Prostate gland (tissue), 2 donors: ENCODE measurements at regions not wholly inside any gene's neighbourhood (a gene's known extent, or its start where the extent isn't known, plus 50 kb on each side); places are given as distances from the start of the nearest gene placed in this dataset.

ENCODE experiments used
- DNase-seq: peaks from one replicate; pipeline ENCODE4 v3.0.0-alpha.2; 2019; ENCODE audit warnings: low spot score
- H3K27ac ChIP-seq, 2 donors: fragments of 200-600 bp; sonication (generic); 2 replicates each; pipeline ENCODE4 v1.5.1; 2017 to 2019
- H3K27me3 ChIP-seq: fragments of 200-600 bp; sonication (generic); replicated peaks from 2 replicates; pipeline ENCODE4 v1.5.1; 2019; ENCODE audit not compliant: insufficient read depth
- H3K36me3 ChIP-seq, 2 donors: fragments of 200-600 bp; sonication (generic); 1 replicate in 1 of 2; 2 replicates in 1 of 2; pipeline versions ENCODE4 v1.5.1 to v1.8.1; 2017 to 2019
- H3K4me1 ChIP-seq: fragments of 200-600 bp; sonication (generic); replicated peaks from 2 replicates; pipeline ENCODE4 v1.5.1; 2019
- H3K4me3 ChIP-seq, 2 donors: fragments of 200-600 bp; sonication (generic); 2 replicates each; pipeline ENCODE4 v1.5.1; 2017 to 2019
- H3K9me3 ChIP-seq: fragments of 200-600 bp; sonication (generic); 2 replicates; pipeline ENCODE4 v1.5.1; 2017
- POLR2A ChIP-seq: fragments of 450-650 bp; IDR thresholded peaks from one replicate; pipeline ENCODE4 v1.6.1; 2016; ENCODE audit warnings: antibody characterized with exemption, mild to moderate bottlenecking
- POLR2AphosphoS5 ChIP-seq: sonication (generic); formaldehyde crosslinking; IDR thresholded peaks from one replicate; pipeline ENCODE4 v1.6.1; 2017; ENCODE audit warnings: antibody characterized with exemption
- WGBS: methylation state at CpG from one replicate; pipeline ENCODE4 v1.1.5; 2018; 5-methylcytosine and 5-hydroxymethylcytosine counted together
- intact Hi-C: fragments of 100-400 bp; cut with DNase I; formaldehyde crosslinking; loops from one replicate; pipeline ENCODE4 v1.14.2; 2022
- TF ChIP-seq, protein P1 (sequence below), 4 experiments: fragments of 200-600 bp in 2 of 4; fragments of 450-650 bp in 2 of 4; sonication (generic) in 2 of 4; IDR thresholded peaks; 1 replicate in 3 of 4; 2 replicates in 1 of 4; pipeline ENCODE4 v1.5.1; 2016 to 2019; ENCODE audit warnings: antibody characterized with exemption in 4 of 4, mild to moderate bottlenecking in 2 of 4, moderate library complexity in 2 of 4

DNA sequence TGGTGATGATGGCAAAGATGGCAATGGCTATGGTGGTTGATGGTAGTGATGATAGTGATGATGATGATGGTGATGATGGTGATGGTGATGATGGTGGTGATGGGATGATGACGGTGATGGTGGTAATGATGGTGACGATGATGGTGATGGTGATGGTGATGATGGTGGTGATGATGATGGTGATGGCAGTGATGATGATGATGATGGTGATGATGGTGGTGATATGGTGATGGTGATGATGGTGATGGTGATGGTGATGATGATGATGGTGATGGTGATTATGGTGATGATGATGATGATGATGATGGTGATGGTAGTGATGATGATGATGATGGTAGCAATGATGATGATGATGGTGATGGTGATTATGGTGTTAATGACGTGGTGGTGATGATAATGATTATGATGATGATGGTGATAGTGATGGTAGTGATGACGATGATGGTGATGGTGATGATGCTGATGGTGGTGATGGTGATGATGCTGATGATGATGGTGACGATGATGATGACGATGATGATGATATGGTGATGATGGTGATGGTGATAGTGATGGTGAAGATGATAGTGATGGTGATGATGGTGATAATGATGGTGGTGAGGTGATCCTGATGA, 232.1 kb downstream of the BRD1 start:
- no peaks in the 10 kb centered on the region for H3K9me3 ChIP-seq
- 94% methylated on average over 6 of the region's 6 CpGs for WGBS
- H3K36me3 ChIP-seq: no peaks in the 10 kb centered on the region
- no peaks in the 10 kb centered on the region for H3K27me3 ChIP-seq
- DNase-seq: no peak
- H3K4me3 ChIP-seq: no peak overlapping the region
- no peaks in the 10 kb centered on the region for H3K4me1 ChIP-seq
- H3K27ac ChIP-seq: no peak overlapping the region
- intact Hi-C loops: no loop called here
- TF ChIP-seq POLR2A (no peak), POLR2AphosphoS5 (no peak)
- TF ChIP-seq, protein P1, sequence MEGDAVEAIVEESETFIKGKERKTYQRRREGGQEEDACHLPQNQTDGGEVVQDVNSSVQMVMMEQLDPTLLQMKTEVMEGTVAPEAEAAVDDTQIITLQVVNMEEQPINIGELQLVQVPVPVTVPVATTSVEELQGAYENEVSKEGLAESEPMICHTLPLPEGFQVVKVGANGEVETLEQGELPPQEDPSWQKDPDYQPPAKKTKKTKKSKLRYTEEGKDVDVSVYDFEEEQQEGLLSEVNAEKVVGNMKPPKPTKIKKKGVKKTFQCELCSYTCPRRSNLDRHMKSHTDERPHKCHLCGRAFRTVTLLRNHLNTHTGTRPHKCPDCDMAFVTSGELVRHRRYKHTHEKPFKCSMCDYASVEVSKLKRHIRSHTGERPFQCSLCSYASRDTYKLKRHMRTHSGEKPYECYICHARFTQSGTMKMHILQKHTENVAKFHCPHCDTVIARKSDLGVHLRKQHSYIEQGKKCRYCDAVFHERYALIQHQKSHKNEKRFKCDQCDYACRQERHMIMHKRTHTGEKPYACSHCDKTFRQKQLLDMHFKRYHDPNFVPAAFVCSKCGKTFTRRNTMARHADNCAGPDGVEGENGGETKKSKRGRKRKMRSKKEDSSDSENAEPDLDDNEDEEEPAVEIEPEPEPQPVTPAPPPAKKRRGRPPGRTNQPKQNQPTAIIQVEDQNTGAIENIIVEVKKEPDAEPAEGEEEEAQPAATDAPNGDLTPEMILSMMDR (IDR thresholded peaks at IDR 0.05): no peak

DNA sequence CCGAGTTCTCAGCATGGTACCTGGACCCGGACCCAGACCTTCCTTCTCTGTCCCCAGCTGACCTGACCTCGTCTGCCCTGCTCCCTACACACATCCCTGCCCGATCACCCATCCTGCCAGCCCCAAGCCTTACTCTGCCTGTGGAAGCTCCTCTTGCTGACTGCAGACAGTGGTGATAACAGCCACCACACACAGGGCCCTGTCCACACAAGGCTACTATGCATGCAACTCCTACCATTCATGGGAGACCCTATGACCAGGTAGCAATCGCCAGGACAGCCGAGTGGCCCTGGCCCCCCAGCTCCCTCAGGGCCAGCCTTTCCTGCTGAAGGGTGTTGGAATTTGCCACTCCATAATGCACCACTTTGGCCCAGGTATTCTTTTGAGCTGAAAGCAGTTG, 233.6 kb downstream of the BRD1 start:
- H3K36me3 ChIP-seq: no peaks in the 10 kb centered on the region
- H3K27ac ChIP-seq: no peak overlapping the region
- no peak overlapping the region for H3K4me3 ChIP-seq
- 76% methylated on average over 6 of the region's 6 CpGs for WGBS
- H3K9me3 ChIP-seq: no peaks in the 10 kb centered on the region
- no peak for DNase-seq
- no peak for TF ChIP-seq POLR2AphosphoS5
- TF ChIP-seq POLR2A: no peak
- TF ChIP-seq, protein P1 (IDR thresholded peaks at IDR 0.05): no peak
- H3K27me3 ChIP-seq: no peaks in the 10 kb centered on the region
- no peaks in the 10 kb centered on the region for H3K4me1 ChIP-seq
- intact Hi-C loops: no loop called here

DNA sequence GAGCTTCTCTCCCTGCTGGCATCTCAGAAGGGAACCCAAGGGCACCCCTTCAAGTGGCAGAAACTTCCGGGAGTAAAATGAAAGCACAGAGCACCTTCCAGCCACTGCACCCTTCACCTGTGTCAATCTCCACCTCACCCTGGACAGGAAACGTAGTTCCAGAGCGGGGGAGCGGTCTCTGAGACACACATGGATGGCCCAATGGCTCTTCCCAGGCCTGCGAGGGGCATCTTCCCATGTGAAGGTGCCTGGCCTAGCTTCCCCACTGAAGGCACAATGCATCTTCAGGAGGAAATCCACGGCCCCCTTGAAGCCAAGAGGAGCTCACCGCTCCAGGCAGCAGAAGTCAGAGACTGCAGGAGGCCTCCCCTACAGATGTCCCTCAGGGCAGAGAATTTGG, 234.2 kb downstream of the BRD1 start:
- Histone ChIP-seq H3K27me3 (no peaks in the 10 kb centered on the region), H3K27ac (no peak overlapping the region), H3K4me1 (no peaks in the 10 kb centered on the region), H3K4me3 (no peak overlapping the region), H3K9me3 (no peaks in the 10 kb centered on the region), H3K36me3 (no peaks in the 10 kb centered on the region)
- DNase-seq: no peak
- intact Hi-C loops: no loop called here
- TF ChIP-seq, protein P1 (IDR thresholded peaks at IDR 0.05): no peak
- TF ChIP-seq POLR2A (no peak), POLR2AphosphoS5 (no peak)
- WGBS: 88% methylated on average over 7 of the region's 7 CpGs

DNA sequence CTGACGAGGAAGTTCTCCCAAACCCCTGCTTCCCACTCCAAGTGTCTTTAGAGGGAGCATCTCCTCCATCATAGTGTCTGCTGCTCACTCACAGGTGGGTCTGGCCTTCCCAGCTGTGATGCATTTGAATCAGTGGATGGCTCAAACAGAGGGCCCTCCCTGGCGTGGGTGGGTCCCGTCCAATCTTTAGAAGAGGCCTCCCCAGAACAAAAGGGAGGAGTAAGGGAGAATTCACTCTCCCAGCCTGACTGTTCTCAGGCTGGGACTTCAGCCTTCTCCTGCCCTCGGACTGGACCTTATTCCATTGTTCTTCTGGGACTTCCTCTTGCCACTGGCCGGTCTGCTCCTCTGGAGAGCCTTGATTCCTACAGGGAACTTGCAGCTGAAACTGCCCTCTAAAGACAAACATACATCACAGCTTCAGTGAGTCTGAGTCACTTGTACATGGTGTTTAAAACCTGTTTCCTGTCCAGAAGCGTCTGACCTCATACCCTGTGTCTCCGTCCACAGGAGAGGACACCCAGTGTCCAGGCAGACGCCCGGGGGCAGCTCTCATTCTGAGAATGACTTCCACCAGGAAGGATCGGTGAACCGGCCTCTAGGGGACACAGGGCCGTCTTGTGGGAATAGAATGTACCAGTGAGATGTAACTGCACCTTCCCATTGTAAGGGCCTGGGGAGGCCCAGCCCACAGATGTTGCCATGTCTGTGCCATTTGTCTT, 234.7 kb downstream of the BRD1 start:
- intact Hi-C loops: no loop called here
- no peaks in the 10 kb centered on the region for H3K36me3 ChIP-seq
- no peak overlapping the region for H3K27ac ChIP-seq
- 79% methylated on average over 12 of the region's 12 CpGs for WGBS
- DNase-seq: no peak
- H3K4me1 ChIP-seq: no peaks in the 10 kb centered on the region
- H3K9me3 ChIP-seq: no peaks in the 10 kb centered on the region
- no peaks in the 10 kb centered on the region for H3K27me3 ChIP-seq
- H3K4me3 ChIP-seq: no peak overlapping the region
- TF ChIP-seq, protein P1 (IDR thresholded peaks at IDR 0.05): no peak
- TF ChIP-seq POLR2AphosphoS5: no peak
- TF ChIP-seq POLR2A: no peak

DNA sequence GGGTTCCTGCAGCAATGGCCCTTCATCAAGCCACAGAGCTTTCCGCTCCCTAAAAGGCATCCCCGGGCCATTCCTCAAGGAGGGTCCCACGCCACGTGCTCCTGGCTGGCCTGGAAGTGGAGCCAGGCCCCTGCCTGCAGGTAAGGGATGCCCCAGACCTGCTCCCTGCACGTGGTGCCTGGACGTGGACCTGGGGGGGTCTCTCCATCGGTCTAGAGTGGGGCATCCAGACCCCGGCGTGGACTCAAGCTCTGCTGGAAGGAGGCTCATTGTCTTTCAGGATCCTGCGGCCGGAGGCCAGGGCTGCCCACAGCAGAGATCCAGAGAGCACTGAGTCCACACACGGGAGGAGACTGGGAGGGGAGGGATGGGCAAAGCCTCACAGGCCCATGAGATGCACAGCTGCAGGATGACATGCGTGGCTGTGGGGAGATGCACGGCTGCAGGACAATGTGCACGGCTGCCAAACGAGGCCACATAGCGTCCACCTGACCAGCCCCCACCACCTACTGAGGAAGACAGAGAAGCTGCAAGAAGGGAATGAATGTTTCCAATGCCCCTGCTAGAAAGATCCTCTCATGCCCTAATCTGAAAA, 236.7 kb downstream of the BRD1 start:
- H3K9me3 ChIP-seq: no peaks in the 10 kb centered on the region
- intact Hi-C loops: no loop called here
- H3K36me3 ChIP-seq: no peaks in the 10 kb centered on the region
- H3K27ac ChIP-seq: no peak overlapping the region
- H3K4me1 ChIP-seq: no peaks in the 10 kb centered on the region
- TF ChIP-seq, protein P1 (IDR thresholded peaks at IDR 0.05): no peak
- no peak for TF ChIP-seq POLR2A
- DNase-seq: no peak
- H3K27me3 ChIP-seq: no peaks in the 10 kb centered on the region
- no peak overlapping the region for H3K4me3 ChIP-seq
- 66% methylated on average over 12 of the region's 17 CpGs for whole genome bisulfite sequencing
